ENCODE measurements at regions not wholly inside any gene's neighbourhood (a gene's known extent, or its start where the extent isn't known, plus 50 kb on each side); places are given as distances from the start of the nearest gene placed in this dataset.

- no peak for DNase-seq
- no peaks in the 10 kb centered on the region for H3K4me1 ChIP-seq (ENCODE audit: control insufficient read depth, insufficient read depth, low read length, poor library complexity, severe bottlenecking)
- H3K4me3 ChIP-seq (ENCODE audit: insufficient read depth, low read depth, low read length, poor library complexity, severe bottlenecking): no peak overlapping the region
- H3K27me3 ChIP-seq (replicated peaks; ENCODE audit: control insufficient read depth, insufficient read depth, low read length, poor library complexity, severe bottlenecking): no peaks in the 10 kb centered on the region
- no peaks in the 10 kb centered on the region for H3K36me3 ChIP-seq (ENCODE audit: control insufficient read depth, insufficient read depth, low read length)
- no peak overlapping the region for H3K27ac ChIP-seq (ENCODE audit: insufficient read depth, low read length, poor library complexity, severe bottlenecking)
- H3K9me3 ChIP-seq (ENCODE audit: control insufficient read depth, low read length): no peaks in the 10 kb centered on the region
Observed at GRCh38 chr18:41216341-41217003, 738.6 kb upstream of the PIK3C3 start.

- no peak overlapping the region for H3K27ac ChIP-seq (ENCODE audit: insufficient read depth, low read length, poor library complexity, severe bottlenecking)
- no peak overlapping the region for H3K4me3 ChIP-seq (ENCODE audit: insufficient read depth, low read depth, low read length, poor library complexity, severe bottlenecking)
- H3K9me3 ChIP-seq (ENCODE audit: control insufficient read depth, low read length): no peaks in the 10 kb centered on the region
- DNase-seq: no peak
- no peaks in the 10 kb centered on the region for H3K36me3 ChIP-seq (ENCODE audit: control insufficient read depth, insufficient read depth, low read length)
- H3K4me1 ChIP-seq (ENCODE audit: control insufficient read depth, insufficient read depth, low read length, poor library complexity, severe bottlenecking): no peaks in the 10 kb centered on the region
- H3K27me3 ChIP-seq (replicated peaks; ENCODE audit: control insufficient read depth, insufficient read depth, low read length, poor library complexity, severe bottlenecking): no peaks in the 10 kb centered on the region
Observed at GRCh38 chr18:41207706-41208105, 747.3 kb upstream of the PIK3C3 start.

DNA sequence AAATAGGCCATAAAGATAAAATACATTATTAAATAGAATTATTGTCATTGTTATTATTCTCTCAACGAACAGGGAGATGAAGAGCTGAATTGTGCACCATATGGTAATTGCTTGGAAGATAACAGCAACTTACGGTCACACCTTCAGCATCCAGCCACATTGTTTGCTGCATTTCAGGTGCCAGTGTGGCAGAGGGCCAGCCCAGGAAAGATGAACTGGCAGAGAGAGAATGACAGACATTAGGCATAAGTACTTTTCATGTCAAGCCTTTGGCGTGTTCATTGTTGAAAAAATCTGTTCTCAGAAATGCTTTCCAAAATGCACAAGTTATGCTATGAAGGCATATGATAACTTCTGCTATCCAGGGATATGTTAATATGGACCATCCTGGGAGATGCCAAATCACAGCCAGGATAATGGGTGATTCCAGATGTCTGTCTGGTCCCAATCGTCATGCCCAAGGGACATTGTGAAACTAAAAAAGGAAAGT lies 748.6 kb upstream of the PIK3C3 start:
- no peak for DNase-seq
- no peaks in the 10 kb centered on the region for H3K9me3 ChIP-seq (ENCODE audit: control insufficient read depth, low read length)
- H3K36me3 ChIP-seq (ENCODE audit: control insufficient read depth, insufficient read depth, low read length): no peaks in the 10 kb centered on the region
- no peaks in the 10 kb centered on the region for H3K4me1 ChIP-seq (ENCODE audit: control insufficient read depth, insufficient read depth, low read length, poor library complexity, severe bottlenecking)
- no peaks in the 10 kb centered on the region for H3K27me3 ChIP-seq (replicated peaks; ENCODE audit: control insufficient read depth, insufficient read depth, low read length, poor library complexity, severe bottlenecking)
- no peak overlapping the region for H3K27ac ChIP-seq (ENCODE audit: insufficient read depth, low read length, poor library complexity, severe bottlenecking)
- no peak overlapping the region for H3K4me3 ChIP-seq (ENCODE audit: insufficient read depth, low read depth, low read length, poor library complexity, severe bottlenecking)

GRCh38 chr18:41199212-41199611 lies 755.8 kb upstream of the PIK3C3 start:
- no peaks in the 10 kb centered on the region for H3K36me3 ChIP-seq (ENCODE audit: control insufficient read depth, insufficient read depth, low read length)

DNA sequence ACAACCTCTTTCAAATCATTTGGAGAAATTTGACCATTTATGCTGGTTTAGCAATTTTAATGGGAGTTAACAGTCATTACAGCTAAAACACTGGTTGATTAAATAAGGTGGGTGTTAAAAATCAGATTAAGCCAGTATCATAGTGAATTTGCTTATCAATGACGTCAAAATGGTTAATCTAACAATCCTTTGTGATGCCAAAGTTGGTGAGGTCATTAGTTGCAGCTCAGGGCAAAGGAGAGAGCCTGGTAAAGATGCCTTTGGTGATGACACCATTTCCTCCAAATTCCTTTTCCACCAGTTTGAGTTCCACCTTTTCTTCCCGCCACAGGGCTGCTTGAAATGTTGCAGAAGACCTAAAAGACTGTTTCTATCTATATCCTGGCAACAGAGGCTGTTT lies 757.1 kb upstream of the PIK3C3 start:
- Histone ChIP-seq H3K4me1 (ENCODE audit: control insufficient read depth, insufficient read depth, low read length, poor library complexity, severe bottlenecking) (no peaks in the 10 kb centered on the region), H3K27ac (ENCODE audit: insufficient read depth, low read length, poor library complexity, severe bottlenecking) (no peak overlapping the region), H3K9me3 (ENCODE audit: control insufficient read depth, low read length) (no peaks in the 10 kb centered on the region), H3K36me3 (ENCODE audit: control insufficient read depth, insufficient read depth, low read length) (no peaks in the 10 kb centered on the region), H3K4me3 (ENCODE audit: insufficient read depth, low read depth, low read length, poor library complexity, severe bottlenecking) (no peak overlapping the region), H3K27me3 (replicated peaks; ENCODE audit: control insufficient read depth, insufficient read depth, low read length, poor library complexity, severe bottlenecking) (no peaks in the 10 kb centered on the region)
- no peak for DNase-seq

More at GRCh38 chr18:41199212-41199611, 755.8 kb upstream of the PIK3C3 start:
- no peaks in the 10 kb centered on the region for H3K4me1 ChIP-seq (ENCODE audit: control insufficient read depth, insufficient read depth, low read length, poor library complexity, severe bottlenecking)
- no peak overlapping the region for H3K4me3 ChIP-seq (ENCODE audit: insufficient read depth, low read depth, low read length, poor library complexity, severe bottlenecking)
- no peak overlapping the region for H3K27ac ChIP-seq (ENCODE audit: insufficient read depth, low read length, poor library complexity, severe bottlenecking)
- no peaks in the 10 kb centered on the region for H3K9me3 ChIP-seq (ENCODE audit: control insufficient read depth, low read length)
- no peak for DNase-seq
- H3K27me3 ChIP-seq (replicated peaks; ENCODE audit: control insufficient read depth, insufficient read depth, low read length, poor library complexity, severe bottlenecking): no peaks in the 10 kb centered on the region

GRCh38 chr18:41170346-41170745 lies 784.7 kb upstream of the PIK3C3 start:
- no peak overlapping the region for H3K27ac ChIP-seq (ENCODE audit: insufficient read depth, low read length, poor library complexity, severe bottlenecking)
- H3K4me1 ChIP-seq (ENCODE audit: control insufficient read depth, insufficient read depth, low read length, poor library complexity, severe bottlenecking): no peaks in the 10 kb centered on the region
- no peaks in the 10 kb centered on the region for H3K36me3 ChIP-seq (ENCODE audit: control insufficient read depth, insufficient read depth, low read length)
- DNase-seq: no peak
- H3K9me3 ChIP-seq (ENCODE audit: control insufficient read depth, low read length): no peaks in the 10 kb centered on the region
- H3K4me3 ChIP-seq (ENCODE audit: insufficient read depth, low read depth, low read length, poor library complexity, severe bottlenecking): no peak overlapping the region
- no peaks in the 10 kb centered on the region for H3K27me3 ChIP-seq (replicated peaks; ENCODE audit: control insufficient read depth, insufficient read depth, low read length, poor library complexity, severe bottlenecking)

GRCh38 chr18:41165625-41166024 lies 789.4 kb upstream of the PIK3C3 start:
- H3K27ac ChIP-seq (ENCODE audit: insufficient read depth, low read length, poor library complexity, severe bottlenecking): no peak overlapping the region
- no peaks in the 10 kb centered on the region for H3K27me3 ChIP-seq (replicated peaks; ENCODE audit: control insufficient read depth, insufficient read depth, low read length, poor library complexity, severe bottlenecking)
- no peaks in the 10 kb centered on the region for H3K36me3 ChIP-seq (ENCODE audit: control insufficient read depth, insufficient read depth, low read length)
- no peak overlapping the region for H3K4me3 ChIP-seq (ENCODE audit: insufficient read depth, low read depth, low read length, poor library complexity, severe bottlenecking)
- H3K4me1 ChIP-seq (ENCODE audit: control insufficient read depth, insufficient read depth, low read length, poor library complexity, severe bottlenecking): no peaks in the 10 kb centered on the region
- no peak for DNase-seq
- no peaks in the 10 kb centered on the region for H3K9me3 ChIP-seq (ENCODE audit: control insufficient read depth, low read length)

- no peak overlapping the region for H3K4me3 ChIP-seq (ENCODE audit: insufficient read depth, low read depth, low read length, poor library complexity, severe bottlenecking)
- H3K36me3 ChIP-seq (ENCODE audit: control insufficient read depth, insufficient read depth, low read length): no peaks in the 10 kb centered on the region
- no peak for DNase-seq
- no peaks in the 10 kb centered on the region for H3K27me3 ChIP-seq (replicated peaks; ENCODE audit: control insufficient read depth, insufficient read depth, low read length, poor library complexity, severe bottlenecking)
- no peak overlapping the region for H3K27ac ChIP-seq (ENCODE audit: insufficient read depth, low read length, poor library complexity, severe bottlenecking)
- no peaks in the 10 kb centered on the region for H3K4me1 ChIP-seq (ENCODE audit: control insufficient read depth, insufficient read depth, low read length, poor library complexity, severe bottlenecking)
- no peaks in the 10 kb centered on the region for H3K9me3 ChIP-seq (ENCODE audit: control insufficient read depth, low read length)
Observed at GRCh38 chr18:41162781-41163180, 792.3 kb upstream of the PIK3C3 start.

DNA sequence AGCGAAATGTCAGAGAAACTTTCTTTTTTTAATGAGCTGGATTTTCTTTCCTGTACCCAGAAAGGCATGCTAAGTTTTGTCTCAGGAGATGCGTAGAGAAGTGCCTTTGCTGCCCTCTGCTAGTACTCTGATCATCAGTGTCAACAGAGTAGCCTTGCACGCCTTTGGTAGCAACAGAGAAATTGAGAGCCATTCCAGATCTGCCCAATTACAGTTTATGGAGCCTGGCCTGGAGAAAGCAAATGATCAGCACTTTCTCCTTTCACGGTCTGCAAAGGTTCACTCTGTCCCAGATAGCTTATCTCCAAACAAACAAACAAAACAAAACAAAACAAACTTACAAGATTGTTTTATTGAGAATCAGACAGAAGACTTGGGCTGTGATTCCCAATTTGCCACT lies 792.8 kb upstream of the PIK3C3 start:
- Histone ChIP-seq H3K9me3 (ENCODE audit: control insufficient read depth, low read length) (no peaks in the 10 kb centered on the region), H3K27me3 (replicated peaks; ENCODE audit: control insufficient read depth, insufficient read depth, low read length, poor library complexity, severe bottlenecking) (no peaks in the 10 kb centered on the region), H3K4me3 (ENCODE audit: insufficient read depth, low read depth, low read length, poor library complexity, severe bottlenecking) (no peak overlapping the region), H3K36me3 (ENCODE audit: control insufficient read depth, insufficient read depth, low read length) (no peaks in the 10 kb centered on the region), H3K27ac (ENCODE audit: insufficient read depth, low read length, poor library complexity, severe bottlenecking) (no peak overlapping the region), H3K4me1 (ENCODE audit: control insufficient read depth, insufficient read depth, low read length, poor library complexity, severe bottlenecking) (no peaks in the 10 kb centered on the region)
- DNase-seq: no peak

- no peaks in the 10 kb centered on the region for H3K36me3 ChIP-seq (ENCODE audit: control insufficient read depth, insufficient read depth, low read length)
- H3K4me1 ChIP-seq (ENCODE audit: control insufficient read depth, insufficient read depth, low read length, poor library complexity, severe bottlenecking): no peaks in the 10 kb centered on the region
- no peaks in the 10 kb centered on the region for H3K27me3 ChIP-seq (replicated peaks; ENCODE audit: control insufficient read depth, insufficient read depth, low read length, poor library complexity, severe bottlenecking)
- no peak overlapping the region for H3K27ac ChIP-seq (ENCODE audit: insufficient read depth, low read length, poor library complexity, severe bottlenecking)
- no peaks in the 10 kb centered on the region for H3K9me3 ChIP-seq (ENCODE audit: control insufficient read depth, low read length)
- H3K4me3 ChIP-seq (ENCODE audit: insufficient read depth, low read depth, low read length, poor library complexity, severe bottlenecking): no peak overlapping the region
- DNase-seq: no peak
Observed at GRCh38 chr18:41155910-41156851, 798.9 kb upstream of the PIK3C3 start.

Measured in effector memory CD4-positive, alpha-beta T cell (primary cell).